Cardiac muscle cell (in vitro differentiated cells and primary cell): ENCODE measurements at regions not wholly inside any gene's neighbourhood (a gene's known extent, or its start where the extent isn't known, plus 50 kb on each side); places are given as distances from the start of the nearest gene placed in this dataset.

ENCODE experiments used
- DNase-seq, 2 donors: peaks; one replicate each; pipeline versions ENCODE4 v3.0.0 to v3.0.0-alpha.2; 2010 to 2017; ENCODE audit warnings: low read depth in 1 of 2, low spot score in 1 of 2
- H3K27ac ChIP-seq: fragments of 200-600 bp; sonication (generic); 2 replicates; pipeline ENCODE4 v1.5.1; 2016
- H3K27me3 ChIP-seq: fragments of 200-600 bp; sonication (generic); 2 replicates; pipeline ENCODE4 v1.6.0; 2016; ENCODE audit warnings: control low read depth
- H3K36me3 ChIP-seq: fragments of 200-600 bp; sonication (generic); 2 replicates; pipeline ENCODE4 v1.5.1; 2016; ENCODE audit warnings: control low read depth
- H3K4me1 ChIP-seq: fragments of 200-600 bp; sonication (generic); 2 replicates; pipeline ENCODE4 v1.8.1; 2017; ENCODE audit warnings: low read depth, mild to moderate bottlenecking, mixed run types
- H3K4me3 ChIP-seq: fragments of 200-600 bp; sonication (generic); 2 replicates; pipeline ENCODE4 v1.5.1; 2016; ENCODE audit warnings: mild to moderate bottlenecking
- H3K9me3 ChIP-seq: fragments of 200-600 bp; sonication (generic); 2 replicates; pipeline ENCODE4 v1.5.1; 2017; ENCODE audit warnings: low read depth, mild to moderate bottlenecking, control low read depth
- CTCF ChIP-seq: IDR thresholded peaks from 2 replicates; pipeline ENCODE4 v1.5.1; 2012; ENCODE audit warnings: low read depth, mild to moderate bottlenecking, low read length

- Histone ChIP-seq H3K36me3 (no peaks in the 10 kb centered on the region), H3K4me3 (no peak overlapping the region), H3K9me3 (no peaks in the 10 kb centered on the region), H3K27me3 (no peaks in the 10 kb centered on the region), H3K4me1 (no peaks in the 10 kb centered on the region), H3K27ac (no peak overlapping the region)
- no peak for TF ChIP-seq CTCF
- DNase-seq: peak in 1 of 2 donors; percentile 11
Measured at GRCh38 chr14:84253326-84253725, 1276.6 kb upstream of the FLRT2 start.

- DNase-seq: peak in 1 of 2 donors; percentile 79
- Histone ChIP-seq H3K27ac (no peak overlapping the region), H3K27me3 (no peaks in the 10 kb centered on the region), H3K4me3 (no peak overlapping the region), H3K36me3 (no peaks in the 10 kb centered on the region), H3K4me1 (no peaks in the 10 kb centered on the region), H3K9me3 (no peaks in the 10 kb centered on the region)
- no peak for TF ChIP-seq CTCF
Measured at GRCh38 chr14:84254290-84254689, 1275.7 kb upstream of the FLRT2 start.

DNA sequence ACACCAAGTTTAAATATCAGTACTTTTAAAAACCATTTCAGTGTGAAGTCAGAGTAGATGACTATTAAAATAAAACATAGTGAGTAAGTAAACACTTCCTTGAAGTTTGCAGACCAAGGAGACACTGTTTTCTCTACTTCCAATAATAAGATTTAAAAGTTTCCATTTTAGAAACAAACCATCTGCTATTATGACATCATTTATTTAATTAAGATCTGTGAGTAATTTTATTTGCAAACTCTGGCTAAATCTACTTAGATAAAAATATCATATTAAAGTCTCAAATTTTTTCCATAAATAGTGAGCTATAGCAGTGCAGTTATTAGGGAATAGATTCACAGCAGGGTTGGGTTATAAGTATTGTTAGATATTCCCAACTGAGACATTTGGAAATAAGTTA is 1267.0 kb upstream of the FLRT2 start:
- H3K27me3 ChIP-seq: no peaks in the 10 kb centered on the region
- no peaks in the 10 kb centered on the region for H3K36me3 ChIP-seq
- no peak overlapping the region for H3K4me3 ChIP-seq
- no peak overlapping the region for H3K27ac ChIP-seq
- TF ChIP-seq CTCF: no peak
- H3K4me1 ChIP-seq: no peaks in the 10 kb centered on the region
- DNase-seq: no peak
- no peaks in the 10 kb centered on the region for H3K9me3 ChIP-seq

GRCh38 chr14:84272290-84272721 is 1257.6 kb upstream of the FLRT2 start:
- DNase-seq: peak in 1 of 2 donors; percentile 73
- no peak for TF ChIP-seq CTCF
- no peaks in the 10 kb centered on the region for H3K27me3 ChIP-seq
- H3K9me3 ChIP-seq: no peaks in the 10 kb centered on the region
- H3K4me1 ChIP-seq: no peaks in the 10 kb centered on the region
- no peak overlapping the region for H3K27ac ChIP-seq
- H3K4me3 ChIP-seq: no peak overlapping the region
- H3K36me3 ChIP-seq: no peaks in the 10 kb centered on the region

DNA sequence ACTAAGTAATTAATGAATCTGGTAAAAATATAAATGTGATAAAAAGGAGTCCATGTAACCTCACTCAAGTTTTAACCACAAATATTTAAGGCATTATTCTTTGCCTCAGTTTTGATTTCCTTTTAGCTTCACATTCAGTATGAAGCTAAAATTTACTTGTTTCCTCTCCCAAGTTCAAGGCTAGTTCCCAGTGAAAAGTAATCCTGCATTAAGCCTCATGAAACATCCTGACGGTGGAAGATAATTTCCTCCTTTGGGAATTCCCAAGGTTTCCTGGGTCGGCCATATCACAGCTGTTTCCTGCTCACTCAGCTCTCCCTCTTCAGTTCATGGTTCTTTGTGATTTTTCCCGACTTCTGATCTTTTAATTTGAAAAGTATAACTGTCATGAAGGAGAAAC is 1256.8 kb upstream of the FLRT2 start:
- no peak for TF ChIP-seq CTCF

DNA sequence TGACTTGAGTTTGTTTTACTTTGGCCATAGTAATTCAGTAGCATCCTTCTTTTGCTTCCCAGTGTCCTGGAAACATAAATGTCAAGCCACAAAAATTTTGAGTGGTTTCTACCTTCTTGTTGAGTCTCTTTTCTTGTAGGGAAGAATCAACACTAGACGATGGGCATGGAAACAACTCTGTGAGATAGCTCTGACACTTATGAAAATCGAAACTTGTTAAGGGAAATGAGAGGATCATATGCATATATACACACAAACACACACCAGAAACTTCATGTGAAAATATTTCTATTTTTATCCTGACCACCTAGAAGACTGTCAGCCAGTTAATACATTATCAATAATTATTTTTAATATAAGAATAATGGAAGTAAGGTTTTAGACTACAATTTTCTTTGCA is 1247.3 kb upstream of the FLRT2 start:
- H3K4me3 ChIP-seq: no peak overlapping the region
- no peak overlapping the region for H3K27ac ChIP-seq
- H3K27me3 ChIP-seq: no peaks in the 10 kb centered on the region
- H3K9me3 ChIP-seq: no peaks in the 10 kb centered on the region
- no peaks in the 10 kb centered on the region for H3K36me3 ChIP-seq
- DNase-seq: no peak
- no peaks in the 10 kb centered on the region for H3K4me1 ChIP-seq
- no peak for TF ChIP-seq CTCF

More for the DNA sequence above, 1256.8 kb upstream of the FLRT2 start:
- no peaks in the 10 kb centered on the region for H3K36me3 ChIP-seq
- no peak overlapping the region for H3K27ac ChIP-seq
- no peaks in the 10 kb centered on the region for H3K9me3 ChIP-seq
- no peak overlapping the region for H3K4me3 ChIP-seq
- no peaks in the 10 kb centered on the region for H3K27me3 ChIP-seq
- H3K4me1 ChIP-seq: no peaks in the 10 kb centered on the region
- DNase-seq: peak in 1 of 2 donors; percentile 52
